H9 (cell line): ENCODE measurements at regions not wholly inside any gene's neighbourhood (a gene's known extent, or its start where the extent isn't known, plus 50 kb on each side); places are given as distances from the start of the nearest gene placed in this dataset.

Source experiments
- DNase-seq: peaks from one replicate; pipeline ENCODE4 v3.0.0-alpha.2; 2017
- H2AFZ ChIP-seq: one replicate; pipeline ENCODE4 v1.6.1; 2013; ENCODE audit warnings: mild to moderate bottlenecking, low read length, control low read depth, moderate library complexity
- H2AK5ac ChIP-seq: 2 replicates; pipeline ENCODE4 v1.6.1; 2013; ENCODE audit warnings: low read length, control low read depth, mixed read lengths; ENCODE audit not compliant: insufficient read length
- H2BK120ac ChIP-seq: one replicate; pipeline ENCODE4 v1.6.1; 2013; ENCODE audit warnings: low read depth, mild to moderate bottlenecking, low read length, control low read depth, inconsistent platforms; ENCODE audit not compliant: poor library complexity, severe bottlenecking
- H2BK12ac ChIP-seq: 2 replicates; pipeline ENCODE4 v1.6.1; 2013; ENCODE audit warnings: low read length, control low read depth, mixed read lengths, low read depth; ENCODE audit not compliant: insufficient read length
- H2BK15ac ChIP-seq: 2 replicates; pipeline ENCODE4 v1.6.1; 2013; ENCODE audit warnings: low read depth, low read length, control low read depth
- H2BK20ac ChIP-seq: one replicate; pipeline ENCODE4 v1.6.1; 2013; ENCODE audit warnings: low read depth, mild to moderate bottlenecking, low read length, control low read depth, inconsistent platforms; ENCODE audit not compliant: poor library complexity, severe bottlenecking
- H2BK5ac ChIP-seq: 2 replicates; pipeline ENCODE4 v1.6.1; 2013; ENCODE audit warnings: low read length, control low read depth, mixed read lengths; ENCODE audit not compliant: insufficient read length
- H3K14ac ChIP-seq: 2 replicates; pipeline ENCODE4 v1.6.1; 2013; ENCODE audit warnings: low read length, control low read depth; ENCODE audit not compliant: insufficient read depth
- H3K18ac ChIP-seq: 2 replicates; pipeline ENCODE4 v1.6.1; 2013; ENCODE audit warnings: low read depth, mild to moderate bottlenecking, mixed read lengths, low read length, control low read depth; ENCODE audit not compliant: insufficient read length
- H3K23ac ChIP-seq: 2 replicates; pipeline ENCODE4 v1.6.1; 2013; ENCODE audit warnings: low read length, control low read depth, mixed read lengths, low read depth; ENCODE audit not compliant: insufficient read length
- H3K23me2 ChIP-seq: 2 replicates; pipeline ENCODE4 v1.6.1; 2013; ENCODE audit warnings: low read depth, mild to moderate bottlenecking, mixed read lengths, low read length, control low read depth; ENCODE audit not compliant: insufficient read length, poor library complexity, severe bottlenecking
- H3K27ac ChIP-seq: 2 replicates; pipeline ENCODE4 v1.5.1; 2013; ENCODE audit warnings: low read length, control low read depth, mixed read lengths, low read depth; ENCODE audit not compliant: insufficient read length
- H3K27me3 ChIP-seq: 2 replicates; pipeline ENCODE4 v1.6.1; 2013; ENCODE audit warnings: low read length, control low read depth, inconsistent platforms; ENCODE audit not compliant: insufficient read depth
- H3K4ac ChIP-seq: 2 replicates; pipeline ENCODE4 v1.6.1; 2013; ENCODE audit warnings: low read depth, mild to moderate bottlenecking, control low read depth, inconsistent platforms, low read length, moderate library complexity
- H3K4me1 ChIP-seq: 2 replicates; pipeline ENCODE4 v1.6.1; 2013; ENCODE audit warnings: low read length, control low read depth, inconsistent platforms; ENCODE audit not compliant: insufficient read depth
- H3K4me2 ChIP-seq: 2 replicates; pipeline ENCODE4 v1.6.1; 2013; ENCODE audit warnings: low read length, control low read depth, mixed read lengths; ENCODE audit not compliant: insufficient read length, insufficient read depth
- H3K56ac ChIP-seq: 2 replicates; pipeline ENCODE4 v1.6.1; 2013; ENCODE audit warnings: low read depth, mild to moderate bottlenecking, mixed read lengths, low read length, control low read depth; ENCODE audit not compliant: insufficient read length
- H3K79me1 ChIP-seq: 2 replicates; pipeline ENCODE4 v1.6.1; 2013; ENCODE audit warnings: low read depth, mild to moderate bottlenecking, moderate library complexity, low read length, control low read depth, inconsistent platforms; ENCODE audit not compliant: insufficient read depth, poor library complexity, severe bottlenecking
- H3K79me2 ChIP-seq: 2 replicates; pipeline ENCODE4 v1.6.1; 2013; ENCODE audit warnings: low read length, control low read depth, inconsistent platforms; ENCODE audit not compliant: insufficient read depth
- H3K9ac ChIP-seq: 2 replicates; pipeline ENCODE4 v1.6.1; 2013; ENCODE audit warnings: low read length, control low read depth, mixed read lengths; ENCODE audit not compliant: insufficient read length; ENCODE audit errors: extremely low read depth
- H3K9me3 ChIP-seq: one replicate; pipeline ENCODE4 v1.6.1; 2013; ENCODE audit warnings: low read depth, low read length, inconsistent platforms; ENCODE audit not compliant: control insufficient read depth
- H3T11ph ChIP-seq: one replicate; pipeline ENCODE4 v1.6.1; 2013; ENCODE audit warnings: mild to moderate bottlenecking, low read length, control low read depth, inconsistent platforms
- H4K20me1 ChIP-seq: one replicate; pipeline ENCODE4 v1.6.1; 2013; ENCODE audit not compliant: control insufficient read depth, insufficient read length, insufficient read depth
- H4K5ac ChIP-seq: 2 replicates; pipeline ENCODE4 v1.6.1; 2013; ENCODE audit warnings: low read depth, mild to moderate bottlenecking, mixed read lengths, low read length, control low read depth; ENCODE audit not compliant: insufficient read length
- H4K8ac ChIP-seq: replicated peaks from 2 replicates; pipeline ENCODE4 v1.6.1; 2013; ENCODE audit warnings: low read length, control low read depth, mixed read lengths, low read depth; ENCODE audit not compliant: insufficient read length
- H4K91ac ChIP-seq: 2 replicates; pipeline ENCODE4 v1.6.1; 2013; ENCODE audit warnings: low read depth, mild to moderate bottlenecking, moderate library complexity, mixed read lengths, low read length, control low read depth; ENCODE audit not compliant: insufficient read length
- H3K27ac Mint-ChIP-seq, 3 experiments: 2 replicates in 2 of 3; 3 replicates in 1 of 3; pipeline ENCODE4 v1.8.0; 2020 to 2021; ENCODE audit warnings: mixed read lengths in 3 of 3, mild to moderate bottlenecking in 1 of 3, moderate library complexity in 1 of 3
- H3K27me3 Mint-ChIP-seq: 2 replicates; pipeline ENCODE4 v1.8.0; 2021; ENCODE audit warnings: low read depth, mild to moderate bottlenecking, moderate library complexity, mixed read lengths
- H3K36me3 Mint-ChIP-seq, 3 experiments: 2 replicates in 2 of 3; 3 replicates in 1 of 3; pipeline ENCODE4 v1.8.0; 2020 to 2021; ENCODE audit warnings: low read depth in 3 of 3, mixed read lengths in 3 of 3; ENCODE audit not compliant: insufficient read depth in 1 of 3
- H3K4me1 Mint-ChIP-seq, 2 experiments: 2 replicates each; pipeline ENCODE4 v1.8.0; 2020; ENCODE audit warnings: mixed read lengths in 2 of 2
- H3K4me3 Mint-ChIP-seq, 2 experiments: 2 replicates in 1 of 2; 3 replicates in 1 of 2; pipeline ENCODE4 v1.8.0; 2020 to 2021; ENCODE audit warnings: mild to moderate bottlenecking in 2 of 2, mixed read lengths in 2 of 2, moderate library complexity in 1 of 2
- H3K9me3 Mint-ChIP-seq, 2 experiments: 2 replicates in 1 of 2; 3 replicates in 1 of 2; pipeline ENCODE4 v1.8.0; 2020; ENCODE audit warnings: mild to moderate bottlenecking in 2 of 2, mixed read lengths in 2 of 2, moderate library complexity in 1 of 2
- CTCF ChIP-seq: fragments of 200-600 bp; sonication (generic); conservative IDR thresholded peaks from 3 replicates; pipeline ENCODE4 v1.8.0; 2021; ENCODE audit warnings: antibody characterized with exemption, mild to moderate bottlenecking
- WGBS: extraction: QIAGEN DNeasy Blood & Tissue Kit; methylation state at CpG from one replicate; pipeline ENCODE4 v1.1.7; 2013; ENCODE audit warnings: missing lambda C conversion rate, low lambda C conversion rate, mixed read lengths; ENCODE audit not compliant: insufficient read length; ENCODE audit errors: extremely low coverage; 5-methylcytosine and 5-hydroxymethylcytosine counted together

DNA sequence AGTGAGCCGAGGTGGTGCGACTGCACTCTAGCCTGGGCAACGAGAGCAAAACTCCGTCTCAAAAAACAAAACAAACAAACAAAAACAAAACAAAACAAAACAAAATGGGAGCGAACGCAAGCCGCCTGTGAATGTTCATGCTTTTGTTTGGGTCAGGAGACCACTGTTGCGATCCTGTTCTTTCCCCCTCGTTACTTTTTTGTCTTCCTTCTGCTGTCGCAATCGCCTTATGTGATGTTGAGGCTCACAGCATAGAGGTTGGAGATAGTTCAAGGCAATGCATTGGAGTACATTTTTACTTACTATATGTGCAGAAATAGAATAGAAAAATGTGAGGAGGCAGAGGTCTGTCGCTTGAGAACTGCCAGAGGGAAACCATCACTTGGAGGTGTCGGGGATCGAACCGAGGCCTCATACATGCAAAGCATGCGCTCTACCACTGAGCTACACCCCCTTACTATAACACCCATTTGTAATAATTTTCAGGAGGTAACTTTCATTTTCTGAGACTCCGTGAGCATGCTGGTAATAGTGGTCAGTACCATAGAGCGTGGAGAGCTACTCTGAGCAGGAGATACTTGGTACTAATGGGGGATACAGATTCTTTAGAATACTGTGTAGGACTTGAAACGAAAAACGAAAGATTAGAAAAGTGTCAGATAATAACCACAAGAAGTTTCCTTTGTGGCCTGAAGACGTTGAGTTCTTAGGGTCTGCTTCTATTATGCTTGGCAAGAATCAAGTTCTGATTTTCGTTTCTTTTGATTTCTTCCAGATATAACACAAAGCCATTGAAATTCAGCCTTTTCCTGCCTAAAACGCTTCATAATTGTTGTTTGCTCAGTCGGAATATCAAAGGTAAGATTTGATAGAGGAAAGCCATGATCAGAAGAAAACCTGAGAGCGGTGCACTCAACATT, 121.1 kb downstream of the TRIM27 start:
- no peak overlapping the region for H3K27ac Mint-ChIP-seq
- Histone ChIP-seq H2BK15ac (no peak overlapping the region), H3K9me3 (no peaks in the 10 kb centered on the region), H3K18ac (no peak overlapping the region), H2BK120ac (no peak overlapping the region), H2BK20ac (no peak overlapping the region), H3K4ac (no peak overlapping the region), H4K20me1 (no peaks in the 10 kb centered on the region), H3K27ac (no peak overlapping the region), H3T11ph (no peak overlapping the region), H4K8ac (no peak overlapping the region), H3K4me2 (peak overlapping the region; percentile 97), H2AK5ac (no peak overlapping the region), H3K23ac (no peak overlapping the region), H3K79me2 (no peaks in the 10 kb centered on the region), H3K4me1 (no peaks in the 10 kb centered on the region), H3K56ac (no peak overlapping the region), H2BK12ac (no peak overlapping the region), H2AFZ (peak overlapping the region; percentile 15), H3K9ac (peak overlapping the region; percentile 56), H4K5ac (no peak overlapping the region), H3K23me2 (peaks cover 5% of the 10 kb centered on the region), H3K14ac (no peak overlapping the region), H2BK5ac (no peak overlapping the region), H3K27me3 (peaks cover 12% of the 10 kb centered on the region; the same call in 1 of the 2 replicates), H3K79me1 (no peaks in the 10 kb centered on the region), H4K91ac (no peak overlapping the region)
- peaks cover 79% of the 10 kb centered on the region for H3K27me3 Mint-ChIP-seq
- peak overlapping the region; percentile 61 to 84 for H3K4me3 Mint-ChIP-seq
- peaks cover 12% of the 10 kb centered on the region in 2 experiments for H3K4me1 Mint-ChIP-seq
- peak; percentile 63 for DNase-seq
- TF ChIP-seq CTCF, result no peak
- WGBS, result no CpG with 5 or more reads among the region's 25 CpGs
- no peaks in the 10 kb centered on the region; a peak in 1 of 5 replicates for H3K9me3 Mint-ChIP-seq
- H3K36me3 Mint-ChIP-seq, result peaks cover 0 to under 1% (median 0%) of the 10 kb centered on the region in 3 experiments; a peak in 1 of 7 replicates
